Stimulated activated CD4-positive, alpha-beta T cell treated with anti-CD3 and anti-CD28 coated beads, Interleukin-12 subunit alpha, Interleukin-12 subunit beta, amount 100 ng/mL, for 24 hours (primary cell): ENCODE measurements at regions not wholly inside any gene's neighbourhood (a gene's known extent, or its start where the extent isn't known, plus 50 kb on each side); places are given as distances from the start of the nearest gene placed in this dataset.
"Not testable (repeated sequence)": the region's sequence is repeated elsewhere in the genome, so short reads cannot be mapped to it uniquely, and the experiment has no call there.

ENCODE experiments used
- DNase-seq, 2 experiments: peaks; one replicate each; pipeline ENCODE4 v3.0.0-alpha.2; 2020; ENCODE audit warnings: low read depth in 2 of 2

GRCh38 chr6:14217728-14218518, 100.4 kb downstream of the CD83 start:
- DNase-seq = no peak

GRCh38 chr6:14218519-14218800, 100.9 kb downstream of the CD83 start:
- DNase-seq = no peak

DNA sequence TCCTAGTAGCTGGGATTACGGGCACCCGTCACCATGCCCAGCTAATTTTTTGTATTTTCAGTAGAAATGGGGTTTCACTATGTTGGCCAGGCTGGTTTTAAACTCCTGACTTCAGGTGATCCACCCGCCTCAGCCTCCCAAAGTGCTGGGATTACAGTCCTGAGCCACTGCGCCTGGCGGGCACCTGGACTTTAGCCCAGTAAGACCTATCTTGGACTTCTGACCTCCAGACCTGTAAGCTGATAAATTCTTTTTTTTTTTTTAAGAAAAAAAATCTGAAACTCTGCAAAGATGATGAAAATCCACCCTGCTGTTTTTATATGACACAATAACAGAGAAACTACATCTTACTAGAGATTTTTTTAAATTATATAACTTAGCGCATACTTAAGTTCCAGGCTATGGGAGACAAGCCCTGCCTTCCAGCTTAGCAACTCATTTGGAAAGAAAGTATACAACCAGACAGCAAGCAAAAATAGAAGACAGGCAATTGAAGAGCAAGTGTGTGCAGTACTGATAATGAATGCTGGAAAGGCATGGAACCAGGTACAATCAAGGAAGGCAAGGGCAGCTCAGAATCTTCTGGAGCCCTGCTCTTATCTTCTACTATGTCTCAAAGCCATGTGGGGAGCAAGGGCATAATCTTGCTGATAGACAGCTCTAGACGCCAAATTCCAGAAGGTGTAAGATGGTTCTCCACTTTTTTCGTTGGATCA, 104.2 kb downstream of the CD83 start:
- no peak for DNase-seq

DNA sequence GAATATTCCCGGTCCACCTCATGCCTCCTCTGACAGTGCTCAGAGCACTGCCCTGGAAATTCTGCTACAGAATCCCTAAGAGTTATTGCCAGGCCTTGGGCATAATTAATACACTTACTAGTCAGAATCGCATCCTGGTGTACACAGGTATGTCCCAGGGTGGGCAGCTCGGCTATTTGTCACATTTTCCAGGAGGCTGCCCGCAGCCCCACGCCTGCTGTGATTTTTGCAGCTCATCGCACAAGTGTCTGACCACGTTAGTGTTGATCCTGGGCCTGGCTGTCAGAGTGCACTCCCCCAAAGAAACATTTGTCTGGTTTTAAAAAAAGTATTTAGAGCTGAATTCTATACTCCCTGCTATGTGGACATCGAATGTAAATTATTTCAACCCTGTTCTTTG, 105.4 kb downstream of the CD83 start:
- no peak for DNase-seq

GRCh38 chr6:14224359-14225103, 107.0 kb downstream of the CD83 start:
- DNase-seq = no peak

DNA sequence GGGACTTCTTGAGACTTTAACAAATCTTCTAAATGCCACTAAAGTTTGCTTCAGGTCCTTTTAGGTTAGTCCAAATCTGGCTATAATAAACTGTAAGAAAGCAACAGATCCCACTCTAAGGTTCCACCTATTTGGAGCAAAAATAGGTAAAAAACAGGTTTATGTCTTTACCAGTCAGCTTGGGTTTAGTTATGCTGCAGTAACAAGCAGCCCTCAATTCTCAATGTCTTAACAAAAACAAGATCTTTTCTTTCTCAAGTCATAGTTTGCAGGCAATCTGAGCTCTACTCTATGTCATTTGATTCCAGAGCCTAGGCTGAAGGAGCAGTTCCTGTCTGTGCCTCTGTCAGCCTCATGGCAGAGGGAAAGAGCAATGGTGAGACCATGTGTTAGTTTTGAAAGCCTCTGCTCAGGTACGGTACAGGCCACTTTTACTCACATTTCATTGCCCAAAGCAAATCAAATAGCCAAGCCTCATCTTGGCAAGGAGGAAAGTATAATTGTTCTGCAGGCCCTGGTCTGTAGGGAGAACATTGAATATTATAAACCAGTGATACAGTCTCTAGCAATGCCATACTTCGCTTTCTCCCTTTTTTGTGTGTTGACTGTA, 108.6 kb downstream of the CD83 start:
- DNase-seq = no peak

GRCh38 chr6:14228571-14228970, 111.0 kb downstream of the CD83 start:
- peak; percentile 13 to 46 for DNase-seq

DNA sequence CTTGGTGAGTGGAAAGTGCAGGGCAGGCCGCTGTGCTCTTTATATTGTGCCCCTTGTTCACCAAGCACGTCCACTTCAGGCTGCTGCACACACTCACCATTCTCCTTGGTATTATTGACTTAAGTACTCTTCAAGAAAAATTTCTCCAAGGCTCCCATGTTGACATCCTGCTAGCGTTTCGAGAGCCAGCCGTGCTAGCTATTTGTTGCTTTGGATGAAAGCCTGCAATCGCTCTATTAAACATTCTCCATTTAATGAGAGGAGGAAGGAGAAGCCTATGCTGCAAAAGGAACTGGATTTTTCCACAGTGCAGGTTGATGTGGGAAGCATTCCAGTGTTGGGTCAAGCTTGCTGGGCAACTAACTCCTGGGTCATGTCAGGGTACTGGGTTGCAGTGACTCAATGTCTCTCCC, 113.5 kb downstream of the CD83 start:
- DNase-seq = no peak

- no peak for DNase-seq
Measured at GRCh38 chr6:14231501-14232280, 114.1 kb downstream of the CD83 start.

- DNase-seq = no peak
Measured at GRCh38 chr6:14232889-14233288, 115.3 kb downstream of the CD83 start.

GRCh38 chr6:14235653-14236356, 118.2 kb downstream of the CD83 start:
- no peak for DNase-seq

- DNase-seq = no peak
Measured at GRCh38 chr6:14239097-14239496, 121.5 kb downstream of the CD83 start.

DNA sequence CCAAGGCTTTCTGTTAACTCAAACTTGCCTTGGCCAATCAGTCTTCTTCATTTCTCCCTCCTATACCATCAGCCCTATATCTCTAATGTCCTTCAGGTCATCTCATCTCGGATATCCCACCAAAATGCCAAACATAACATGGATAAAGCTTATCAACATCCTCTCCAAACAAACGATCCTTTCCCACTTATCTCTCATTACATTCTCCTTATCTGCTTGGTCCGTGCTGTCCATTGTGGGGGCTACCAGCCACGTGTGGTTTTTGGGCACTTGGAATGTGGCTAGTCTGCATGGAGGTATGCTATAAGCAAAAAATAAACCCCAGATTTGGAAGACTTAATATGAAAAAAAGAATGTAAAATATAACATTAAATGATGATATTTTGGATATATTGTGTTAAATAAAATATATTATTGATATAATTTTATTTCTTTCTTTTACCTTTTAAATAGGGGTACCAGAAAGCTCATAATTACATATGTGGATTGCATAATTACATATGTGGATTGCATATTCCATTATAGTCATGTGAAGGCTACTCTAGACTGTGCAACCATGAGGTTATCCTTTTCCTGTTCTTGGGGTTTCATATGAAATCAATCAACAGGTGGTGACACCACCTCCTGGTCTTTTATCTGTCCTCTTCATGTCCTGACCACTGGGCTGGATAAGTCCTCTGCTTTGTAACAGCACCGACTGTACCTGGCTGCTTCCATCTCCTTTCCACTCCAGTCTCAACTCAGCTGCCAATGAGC, 123.0 kb downstream of the CD83 start:
- no peak for DNase-seq

GRCh38 chr6:14241255-14242070, 123.9 kb downstream of the CD83 start:
- DNase-seq = no peak

DNA sequence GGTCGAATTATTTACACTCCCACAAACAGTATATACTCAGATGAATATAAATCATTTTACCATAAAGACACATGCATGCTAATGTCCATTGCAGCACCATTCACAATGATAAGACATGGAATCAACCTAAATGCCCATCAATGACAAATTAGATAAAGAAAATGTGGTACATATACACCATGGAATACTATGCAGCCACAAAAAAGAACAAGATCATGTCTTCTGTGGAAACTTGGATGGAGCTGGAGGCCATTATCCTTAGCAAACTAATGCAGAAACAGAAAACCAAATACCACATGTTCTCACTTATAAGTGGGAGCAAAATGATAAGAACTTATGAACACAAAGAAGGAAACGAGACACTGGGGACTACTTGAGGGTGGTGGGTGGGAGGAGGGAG, 125.3 kb downstream of the CD83 start:
- DNase-seq = not testable (repeated sequence)

GRCh38 chr6:14243597-14243996, 126.0 kb downstream of the CD83 start:
- no peak for DNase-seq

GRCh38 chr6:14246876-14247275, 129.3 kb downstream of the CD83 start:
- no peak for DNase-seq

GRCh38 chr6:14250573-14250972, 133.0 kb downstream of the CD83 start:
- DNase-seq = no peak

DNA sequence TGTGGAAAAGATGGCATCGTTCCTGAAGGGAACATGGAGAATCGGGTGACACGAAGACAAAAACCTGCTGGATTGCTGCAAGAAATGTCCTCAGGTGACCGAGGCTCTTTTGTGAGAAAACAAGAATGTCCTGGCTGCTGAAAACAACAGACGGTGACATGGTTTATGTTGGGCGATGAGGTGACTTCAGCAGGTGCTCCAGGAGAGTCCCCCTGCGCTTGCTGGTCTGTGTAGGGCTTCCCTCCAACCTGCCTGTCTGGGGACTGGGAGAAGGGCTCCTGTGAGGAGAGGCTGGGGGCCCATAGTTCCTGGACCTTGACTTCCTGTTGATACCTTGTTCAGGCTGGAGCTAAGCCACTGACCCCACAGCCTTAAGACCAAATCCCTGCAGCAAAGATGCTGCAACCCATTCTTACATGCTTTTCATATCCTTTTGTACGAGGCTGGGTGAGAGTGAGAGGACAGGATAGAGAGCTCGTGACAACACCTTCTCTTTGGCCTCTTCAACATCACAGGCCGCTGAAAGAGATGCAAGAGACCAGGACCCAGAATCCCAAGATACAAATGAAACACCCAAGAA, 134.8 kb downstream of the CD83 start:
- no peak for DNase-seq
